ENCODE measurements at regions not wholly inside any gene's neighbourhood (a gene's known extent, or its start where the extent isn't known, plus 50 kb on each side); places are given as distances from the start of the nearest gene placed in this dataset.

GRCh38 chr7:108627476-108628051 is 57.9 kb downstream of the DNAJB9 start:
- no CpG with 5 or more reads among the region's 5 CpGs for WGBS (ENCODE audit: extremely low coverage, insufficient coverage, low lambda C conversion rate)

GRCh38 chr7:108628678-108629077 is 59.0 kb downstream of the DNAJB9 start:
- Histone ChIP-seq H3K4me1 (ENCODE audit: control insufficient read depth, low read depth, low read length) (peaks cover 2% of the 10 kb centered on the region), H3K27ac (ENCODE audit: low read depth, low read length) (no peak overlapping the region), H2BK5ac (ENCODE audit: low read length) (no peak overlapping the region), H3K56ac (ENCODE audit: low read length) (no peak overlapping the region), H3K4ac (ENCODE audit: low read depth, low read length) (no peak overlapping the region), H3K79me1 (ENCODE audit: low read length) (no peaks in the 10 kb centered on the region), H4K5ac (ENCODE audit: low read length) (no peak overlapping the region), H3K4me2 (ENCODE audit: low read length) (no peak overlapping the region), H2BK15ac (replicated peaks; ENCODE audit: low read depth) (no peak overlapping the region), H4K8ac (ENCODE audit: low read depth, low read length) (no peak overlapping the region), H3K23ac (ENCODE audit: low read length) (no peak overlapping the region), H3K18ac (ENCODE audit: low read length) (no peak overlapping the region), H2AK5ac (ENCODE audit: low read length) (no peak overlapping the region), H3K9ac (ENCODE audit: low read length) (no peak overlapping the region), H3K27me3 (ENCODE audit: insufficient read depth, low read length, poor library complexity) (no peaks in the 10 kb centered on the region), H3K4me3 (ENCODE audit: low read length) (no peak overlapping the region), H2BK120ac (ENCODE audit: low read depth, low read length) (no peak overlapping the region), H3K79me2 (ENCODE audit: control insufficient read depth, insufficient read depth, low read length) (no peaks in the 10 kb centered on the region), H3K36me3 (ENCODE audit: control insufficient read depth, insufficient read depth, low read length) (no peaks in the 10 kb centered on the region)
- WGBS (ENCODE audit: extremely low coverage, insufficient coverage, low lambda C conversion rate), result no CpG with 5 or more reads among the region's 3 CpGs
- no peak for DNase-seq

More at GRCh38 chr7:108627476-108628051, 57.9 kb downstream of the DNAJB9 start:
- H4K5ac ChIP-seq (ENCODE audit: low read length), result no peak overlapping the region
- H3K9ac ChIP-seq (ENCODE audit: low read length), result no peak overlapping the region
- no peaks in the 10 kb centered on the region for H3K79me1 ChIP-seq (ENCODE audit: low read length)
- H3K4me3 ChIP-seq (ENCODE audit: low read length), result no peak overlapping the region
- H3K4ac ChIP-seq (ENCODE audit: low read depth, low read length), result no peak overlapping the region
- no peak overlapping the region for H2BK15ac ChIP-seq (replicated peaks; ENCODE audit: low read depth)
- no peak overlapping the region for H3K56ac ChIP-seq (ENCODE audit: low read length)
- DNase-seq, result no peak
- H2BK120ac ChIP-seq (ENCODE audit: low read depth, low read length), result no peak overlapping the region
- H4K8ac ChIP-seq (ENCODE audit: low read depth, low read length), result no peak overlapping the region
- no peaks in the 10 kb centered on the region for H3K27me3 ChIP-seq (ENCODE audit: insufficient read depth, low read length, poor library complexity)
- no peak overlapping the region for H3K18ac ChIP-seq (ENCODE audit: low read length)
- H3K4me1 ChIP-seq (ENCODE audit: control insufficient read depth, low read depth, low read length), result peaks cover 2% of the 10 kb centered on the region
- H2BK5ac ChIP-seq (ENCODE audit: low read length), result no peak overlapping the region
- H2AK5ac ChIP-seq (ENCODE audit: low read length), result no peak overlapping the region
- no peaks in the 10 kb centered on the region for H3K79me2 ChIP-seq (ENCODE audit: control insufficient read depth, insufficient read depth, low read length)
- H3K4me2 ChIP-seq (ENCODE audit: low read length), result no peak overlapping the region
- H3K36me3 ChIP-seq (ENCODE audit: control insufficient read depth, insufficient read depth, low read length), result no peaks in the 10 kb centered on the region
- no peak overlapping the region for H3K23ac ChIP-seq (ENCODE audit: low read length)
- no peak overlapping the region for H3K27ac ChIP-seq (ENCODE audit: low read depth, low read length)

- H3K4me1 ChIP-seq (ENCODE audit: control insufficient read depth, low read depth, low read length), result peaks cover 2% of the 10 kb centered on the region
- H3K27ac ChIP-seq (ENCODE audit: low read depth, low read length), result no peak overlapping the region
- H3K23ac ChIP-seq (ENCODE audit: low read length), result no peak overlapping the region
- no peak overlapping the region for H2BK5ac ChIP-seq (ENCODE audit: low read length)
- no peak overlapping the region for H4K5ac ChIP-seq (ENCODE audit: low read length)
- no CpG with 5 or more reads among the region's 2 CpGs for WGBS (ENCODE audit: extremely low coverage, insufficient coverage, low lambda C conversion rate)
- no peak overlapping the region for H3K4me3 ChIP-seq (ENCODE audit: low read length)
- no peak overlapping the region for H3K4me2 ChIP-seq (ENCODE audit: low read length)
- H3K79me2 ChIP-seq (ENCODE audit: control insufficient read depth, insufficient read depth, low read length), result no peaks in the 10 kb centered on the region
- no peaks in the 10 kb centered on the region for H3K27me3 ChIP-seq (ENCODE audit: insufficient read depth, low read length, poor library complexity)
- peak; percentile 7 for DNase-seq
- H3K9ac ChIP-seq (ENCODE audit: low read length), result no peak overlapping the region
- H4K8ac ChIP-seq (ENCODE audit: low read depth, low read length), result no peak overlapping the region
- H2BK120ac ChIP-seq (ENCODE audit: low read depth, low read length), result no peak overlapping the region
- H3K79me1 ChIP-seq (ENCODE audit: low read length), result no peaks in the 10 kb centered on the region
- no peak overlapping the region for H3K56ac ChIP-seq (ENCODE audit: low read length)
- no peak overlapping the region for H2BK15ac ChIP-seq (replicated peaks; ENCODE audit: low read depth)
- no peak overlapping the region for H2AK5ac ChIP-seq (ENCODE audit: low read length)
- H3K36me3 ChIP-seq (ENCODE audit: control insufficient read depth, insufficient read depth, low read length), result no peaks in the 10 kb centered on the region
- no peak overlapping the region for H3K18ac ChIP-seq (ENCODE audit: low read length)
- no peak overlapping the region for H3K4ac ChIP-seq (ENCODE audit: low read depth, low read length)
Observed at GRCh38 chr7:108629651-108630400, 60.2 kb downstream of the DNAJB9 start.

GRCh38 chr7:108634036-108634435 is 64.4 kb downstream of the DNAJB9 start:
- Histone ChIP-seq H2BK5ac (ENCODE audit: low read length) (no peak overlapping the region), H3K36me3 (ENCODE audit: control insufficient read depth, insufficient read depth, low read length) (no peaks in the 10 kb centered on the region), H3K4me2 (ENCODE audit: low read length) (no peak overlapping the region), H4K5ac (ENCODE audit: low read length) (no peak overlapping the region), H3K4me1 (ENCODE audit: control insufficient read depth, low read depth, low read length) (peaks cover 2% of the 10 kb centered on the region), H3K27ac (ENCODE audit: low read depth, low read length) (no peak overlapping the region), H3K79me2 (ENCODE audit: control insufficient read depth, insufficient read depth, low read length) (no peaks in the 10 kb centered on the region), H4K8ac (ENCODE audit: low read depth, low read length) (no peak overlapping the region), H2BK120ac (ENCODE audit: low read depth, low read length) (no peak overlapping the region), H2BK15ac (replicated peaks; ENCODE audit: low read depth) (no peak overlapping the region), H3K27me3 (ENCODE audit: insufficient read depth, low read length, poor library complexity) (no peaks in the 10 kb centered on the region), H3K9ac (ENCODE audit: low read length) (no peak overlapping the region), H3K4me3 (ENCODE audit: low read length) (no peak overlapping the region), H3K79me1 (ENCODE audit: low read length) (no peaks in the 10 kb centered on the region), H3K18ac (ENCODE audit: low read length) (no peak overlapping the region), H3K4ac (ENCODE audit: low read depth, low read length) (no peak overlapping the region), H3K56ac (ENCODE audit: low read length) (no peak overlapping the region), H2AK5ac (ENCODE audit: low read length) (no peak overlapping the region), H3K23ac (ENCODE audit: low read length) (no peak overlapping the region)
- no CpG with 5 or more reads among the region's 2 CpGs for WGBS (ENCODE audit: extremely low coverage, insufficient coverage, low lambda C conversion rate)
- no peak for DNase-seq

GRCh38 chr7:108634535-108634934 is 64.9 kb downstream of the DNAJB9 start:
- Histone ChIP-seq H3K23ac (ENCODE audit: low read length) (no peak overlapping the region), H4K5ac (ENCODE audit: low read length) (no peak overlapping the region), H2BK15ac (replicated peaks; ENCODE audit: low read depth) (no peak overlapping the region), H2BK5ac (ENCODE audit: low read length) (no peak overlapping the region), H3K9ac (ENCODE audit: low read length) (no peak overlapping the region), H4K8ac (ENCODE audit: low read depth, low read length) (no peak overlapping the region), H3K4me1 (ENCODE audit: control insufficient read depth, low read depth, low read length) (peaks cover 2% of the 10 kb centered on the region), H3K18ac (ENCODE audit: low read length) (no peak overlapping the region), H3K79me2 (ENCODE audit: control insufficient read depth, insufficient read depth, low read length) (no peaks in the 10 kb centered on the region), H3K56ac (ENCODE audit: low read length) (no peak overlapping the region), H3K27me3 (ENCODE audit: insufficient read depth, low read length, poor library complexity) (no peaks in the 10 kb centered on the region), H3K4me3 (ENCODE audit: low read length) (no peak overlapping the region), H2AK5ac (ENCODE audit: low read length) (no peak overlapping the region), H3K27ac (ENCODE audit: low read depth, low read length) (no peak overlapping the region), H3K79me1 (ENCODE audit: low read length) (no peaks in the 10 kb centered on the region), H3K36me3 (ENCODE audit: control insufficient read depth, insufficient read depth, low read length) (no peaks in the 10 kb centered on the region), H3K4ac (ENCODE audit: low read depth, low read length) (no peak overlapping the region), H3K4me2 (ENCODE audit: low read length) (no peak overlapping the region), H2BK120ac (ENCODE audit: low read depth, low read length) (no peak overlapping the region)
- no peak for DNase-seq
- WGBS (ENCODE audit: extremely low coverage, insufficient coverage, low lambda C conversion rate), result no CpG with 5 or more reads among the region's 1 CpG

Measured in mesendoderm (in vitro differentiated cells).